Testis (tissue), 2 donors: ENCODE measurements at regions not wholly inside any gene's neighbourhood (a gene's known extent, or its start where the extent isn't known, plus 50 kb on each side); places are given as distances from the start of the nearest gene placed in this dataset.

Experiments
- DNase-seq: peaks from one replicate; pipeline ENCODE4 v3.0.0-alpha.2; 2019
- H3K27ac ChIP-seq, 2 donors: fragments of 200-600 bp; sonication (generic); one replicate each; pipeline ENCODE4 v1.5.1; 2019
- H3K27me3 ChIP-seq: fragments of 200-600 bp; sonication (generic); one replicate; pipeline ENCODE4 v1.5.1; 2019
- H3K36me3 ChIP-seq: fragments of 200-600 bp; sonication (generic); one replicate; pipeline ENCODE4 v1.5.1; 2017; ENCODE audit warnings: low read depth; ENCODE audit errors: missing control alignments
- H3K4me1 ChIP-seq: fragments of 200-600 bp; sonication (generic); one replicate; pipeline ENCODE4 v1.5.1; 2019
- H3K4me3 ChIP-seq, 2 donors: fragments of 200-600 bp; sonication (generic); one replicate each; pipeline ENCODE4 v1.5.1; 2017 to 2019
- H3K9me3 ChIP-seq: fragments of 200-600 bp; sonication (generic); one replicate; pipeline ENCODE4 v1.5.1; 2017
- POLR2A ChIP-seq: fragments of 450-650 bp; IDR thresholded peaks from one replicate; pipeline ENCODE4 v1.6.1; 2017; ENCODE audit warnings: antibody characterized with exemption, mild to moderate bottlenecking, moderate library complexity
- WGBS, 2 donors: methylation state at CpG; one replicate each; pipeline ENCODE4 v1.1.5; 2018; 5-methylcytosine and 5-hydroxymethylcytosine counted together
- intact Hi-C: fragments of 100-400 bp; cut with DNase I; formaldehyde crosslinking; loops from one replicate; pipeline ENCODE4 v1.15.1; 2023; ENCODE audit warnings: low total_unique reads
- TF ChIP-seq, protein P1 (sequence below), 3 experiments: fragments of 450-650 bp in 2 of 3; fragments of 200-600 bp in 1 of 3; sonication (generic) in 1 of 3; IDR thresholded peaks; one replicate each; pipeline ENCODE4 v1.5.1; 2016 to 2019; ENCODE audit warnings: antibody characterized with exemption in 3 of 3, mild to moderate bottlenecking in 2 of 3, moderate library complexity in 1 of 3

DNA sequence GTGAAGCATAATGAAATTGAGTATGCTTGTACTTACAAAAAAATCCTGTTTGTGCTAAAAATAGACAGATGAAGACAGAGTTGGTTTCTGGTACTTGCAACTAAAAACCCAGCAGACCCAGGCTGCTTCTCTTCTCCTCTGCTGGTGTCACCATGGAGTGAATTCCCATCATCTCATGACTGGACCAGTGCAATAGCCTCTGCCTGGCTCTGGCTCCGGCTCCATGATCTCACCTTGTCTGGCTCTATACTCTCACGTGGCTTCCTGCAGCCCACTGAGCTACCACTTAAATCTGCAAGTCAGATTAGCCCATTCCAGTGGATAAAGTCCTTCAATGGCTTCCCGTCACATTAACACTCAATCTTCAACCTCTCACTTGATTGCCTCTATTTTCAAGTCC is 129.2 kb upstream of the CADPS start:
- Histone ChIP-seq H3K27me3 (no peaks in the 10 kb centered on the region), H3K27ac (no peak overlapping the region), H3K9me3 (no peaks in the 10 kb centered on the region), H3K4me1 (no peaks in the 10 kb centered on the region), H3K4me3 (no peak overlapping the region), H3K36me3 (no peaks in the 10 kb centered on the region)
- intact Hi-C loops: no loop called here
- 77 to 84% methylated on average over 3 of the region's 3 CpGs for WGBS, 2 donors
- DNase-seq: no peak
- TF ChIP-seq POLR2A: no peak
- TF ChIP-seq, protein P1, sequence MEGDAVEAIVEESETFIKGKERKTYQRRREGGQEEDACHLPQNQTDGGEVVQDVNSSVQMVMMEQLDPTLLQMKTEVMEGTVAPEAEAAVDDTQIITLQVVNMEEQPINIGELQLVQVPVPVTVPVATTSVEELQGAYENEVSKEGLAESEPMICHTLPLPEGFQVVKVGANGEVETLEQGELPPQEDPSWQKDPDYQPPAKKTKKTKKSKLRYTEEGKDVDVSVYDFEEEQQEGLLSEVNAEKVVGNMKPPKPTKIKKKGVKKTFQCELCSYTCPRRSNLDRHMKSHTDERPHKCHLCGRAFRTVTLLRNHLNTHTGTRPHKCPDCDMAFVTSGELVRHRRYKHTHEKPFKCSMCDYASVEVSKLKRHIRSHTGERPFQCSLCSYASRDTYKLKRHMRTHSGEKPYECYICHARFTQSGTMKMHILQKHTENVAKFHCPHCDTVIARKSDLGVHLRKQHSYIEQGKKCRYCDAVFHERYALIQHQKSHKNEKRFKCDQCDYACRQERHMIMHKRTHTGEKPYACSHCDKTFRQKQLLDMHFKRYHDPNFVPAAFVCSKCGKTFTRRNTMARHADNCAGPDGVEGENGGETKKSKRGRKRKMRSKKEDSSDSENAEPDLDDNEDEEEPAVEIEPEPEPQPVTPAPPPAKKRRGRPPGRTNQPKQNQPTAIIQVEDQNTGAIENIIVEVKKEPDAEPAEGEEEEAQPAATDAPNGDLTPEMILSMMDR (IDR thresholded peaks at IDR 0.05): no peak

- Histone ChIP-seq H3K9me3 (no peaks in the 10 kb centered on the region), H3K27me3 (no peaks in the 10 kb centered on the region), H3K36me3 (no peaks in the 10 kb centered on the region), H3K4me1 (no peaks in the 10 kb centered on the region), H3K27ac (no peak overlapping the region), H3K4me3 (no peak overlapping the region)
- TF ChIP-seq, protein P1 (IDR thresholded peaks at IDR 0.05): no peak
- TF ChIP-seq POLR2A: no peak
- intact Hi-C loops: no loop called here
- no peak for DNase-seq
- WGBS, 2 donors: 72 to 76% methylated on average over 9 to 11 of the region's 11 CpGs
Measured at GRCh38 chr3:63015614-63016309, 140.5 kb upstream of the CADPS start.

DNA sequence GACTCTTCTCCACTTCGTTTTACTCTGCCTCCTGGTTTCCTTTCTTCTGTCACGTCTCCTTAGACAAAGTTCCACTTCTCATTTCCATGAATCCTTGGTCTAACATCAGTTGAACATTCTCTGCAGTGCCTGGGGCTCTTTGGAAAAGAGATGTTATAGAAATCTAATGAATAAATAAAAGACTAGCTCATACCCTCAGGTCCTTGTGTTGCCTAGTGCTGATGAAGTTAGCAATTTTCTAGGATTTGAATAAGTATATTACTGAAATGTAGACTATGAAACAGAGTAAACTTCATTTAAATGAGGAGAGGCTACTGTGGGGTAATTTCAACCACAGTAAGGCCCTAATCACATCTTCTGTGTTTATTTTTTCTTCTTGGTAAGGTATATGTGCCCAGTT is 146.9 kb upstream of the CADPS start:
- H3K27ac ChIP-seq: no peak overlapping the region
- no peaks in the 10 kb centered on the region for H3K9me3 ChIP-seq
- no peaks in the 10 kb centered on the region for H3K36me3 ChIP-seq
- H3K4me1 ChIP-seq: no peaks in the 10 kb centered on the region
- no peak overlapping the region for H3K4me3 ChIP-seq
- H3K27me3 ChIP-seq: no peaks in the 10 kb centered on the region
- TF ChIP-seq, protein P1 (IDR thresholded peaks at IDR 0.05): no peak
- no peak for TF ChIP-seq POLR2A
- DNase-seq: no peak
- intact Hi-C loops: no loop called here
- 65 to 69% methylated on average over 2 of the region's 2 CpGs for WGBS, 2 donors

DNA sequence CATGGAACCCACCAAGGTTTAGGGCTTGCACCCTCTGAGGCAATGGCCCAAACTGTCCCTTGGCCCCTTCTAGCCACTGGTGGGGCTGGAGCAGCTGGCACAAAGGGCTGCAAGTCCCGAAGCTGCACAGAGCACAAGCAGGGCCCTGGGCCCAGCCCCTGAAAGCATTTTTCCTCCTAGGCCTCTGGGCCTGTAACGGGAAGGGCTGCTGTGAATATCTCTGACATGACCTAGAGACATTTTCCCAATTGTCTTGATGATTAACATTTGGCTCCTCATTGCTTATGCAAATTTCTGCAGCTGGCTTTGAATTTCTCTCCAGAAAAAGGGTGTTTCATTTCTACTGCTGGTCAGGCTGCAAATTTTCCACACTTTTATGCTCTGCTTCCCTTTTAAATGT is 151.5 kb upstream of the CADPS start:
- Histone ChIP-seq H3K4me3 (no peak overlapping the region), H3K4me1 (no peaks in the 10 kb centered on the region), H3K27me3 (no peaks in the 10 kb centered on the region), H3K27ac (no peak overlapping the region), H3K36me3 (no peaks in the 10 kb centered on the region), H3K9me3 (no peaks in the 10 kb centered on the region)
- TF ChIP-seq POLR2A: no peak
- TF ChIP-seq, protein P1 (IDR thresholded peaks at IDR 0.05): no peak
- WGBS, 2 donors: 77 to 82% methylated on average over 2 of the region's 2 CpGs
- DNase-seq: no peak
- intact Hi-C loops: no loop called here

DNA sequence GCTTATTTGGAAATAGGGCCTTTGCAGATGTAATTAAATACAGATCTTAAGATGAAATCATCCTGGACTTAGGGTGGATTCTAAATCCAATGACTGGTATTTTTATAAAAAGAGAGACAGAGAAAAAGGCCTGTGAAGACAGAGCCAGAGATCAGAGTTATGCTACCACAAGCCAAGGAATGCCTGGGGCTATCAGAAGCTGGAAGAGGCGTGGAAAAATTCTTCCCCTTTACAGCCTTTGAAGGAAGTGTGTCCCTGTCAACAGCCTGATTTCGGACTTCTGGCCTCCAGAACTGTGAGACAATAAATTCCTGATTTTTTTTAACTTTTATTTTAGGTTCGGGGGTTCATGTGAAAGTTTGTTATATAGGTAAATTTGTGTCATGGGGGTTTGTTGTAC is 154.1 kb upstream of the CADPS start:
- no peak for DNase-seq
- Histone ChIP-seq H3K36me3 (no peaks in the 10 kb centered on the region), H3K4me1 (no peaks in the 10 kb centered on the region), H3K4me3 (no peak overlapping the region), H3K9me3 (no peaks in the 10 kb centered on the region), H3K27ac (no peak overlapping the region), H3K27me3 (no peaks in the 10 kb centered on the region)
- intact Hi-C loops: no loop called here
- TF ChIP-seq POLR2A: no peak
- TF ChIP-seq, protein P1 (IDR thresholded peaks at IDR 0.05): no peak
- WGBS, 2 donors: 64 to 83% methylated on average over 3 of the region's 3 CpGs
